ENCODE measurements at regions not wholly inside any gene's neighbourhood (a gene's known extent, or its start where the extent isn't known, plus 50 kb on each side); places are given as distances from the start of the nearest gene placed in this dataset.

DNA sequence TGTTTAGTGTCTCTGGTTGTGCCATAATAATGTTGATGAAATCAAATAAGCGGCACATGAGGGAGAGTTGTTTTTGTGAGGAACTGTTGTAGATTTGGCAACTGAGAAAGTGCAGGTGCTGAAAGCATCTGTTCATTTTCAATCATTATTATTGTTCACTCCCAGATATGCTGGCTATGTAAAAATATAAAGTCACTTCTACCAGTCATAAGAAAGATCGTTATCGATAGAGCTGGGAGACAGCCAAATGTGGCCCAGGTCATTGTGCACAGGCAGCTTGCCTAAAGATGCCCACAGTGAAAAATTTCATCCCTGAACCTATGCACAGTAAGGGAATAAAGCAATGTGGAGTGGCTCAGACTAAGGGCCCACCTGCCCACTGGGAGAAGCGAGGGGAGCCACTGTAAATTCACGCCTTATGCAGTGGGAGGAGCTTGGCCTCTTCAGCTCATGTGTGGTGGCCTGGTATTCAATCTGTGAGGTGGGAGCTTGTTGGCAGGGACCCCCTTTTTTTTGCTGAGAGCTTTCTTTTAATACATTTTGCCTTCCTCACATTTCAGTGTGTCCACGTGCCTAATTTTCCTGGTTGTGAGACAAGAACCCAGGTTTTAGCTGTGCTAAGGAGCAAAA, 1490.8 kb upstream of the TMEM132C start:
- TF ChIP-seq, protein P1, sequence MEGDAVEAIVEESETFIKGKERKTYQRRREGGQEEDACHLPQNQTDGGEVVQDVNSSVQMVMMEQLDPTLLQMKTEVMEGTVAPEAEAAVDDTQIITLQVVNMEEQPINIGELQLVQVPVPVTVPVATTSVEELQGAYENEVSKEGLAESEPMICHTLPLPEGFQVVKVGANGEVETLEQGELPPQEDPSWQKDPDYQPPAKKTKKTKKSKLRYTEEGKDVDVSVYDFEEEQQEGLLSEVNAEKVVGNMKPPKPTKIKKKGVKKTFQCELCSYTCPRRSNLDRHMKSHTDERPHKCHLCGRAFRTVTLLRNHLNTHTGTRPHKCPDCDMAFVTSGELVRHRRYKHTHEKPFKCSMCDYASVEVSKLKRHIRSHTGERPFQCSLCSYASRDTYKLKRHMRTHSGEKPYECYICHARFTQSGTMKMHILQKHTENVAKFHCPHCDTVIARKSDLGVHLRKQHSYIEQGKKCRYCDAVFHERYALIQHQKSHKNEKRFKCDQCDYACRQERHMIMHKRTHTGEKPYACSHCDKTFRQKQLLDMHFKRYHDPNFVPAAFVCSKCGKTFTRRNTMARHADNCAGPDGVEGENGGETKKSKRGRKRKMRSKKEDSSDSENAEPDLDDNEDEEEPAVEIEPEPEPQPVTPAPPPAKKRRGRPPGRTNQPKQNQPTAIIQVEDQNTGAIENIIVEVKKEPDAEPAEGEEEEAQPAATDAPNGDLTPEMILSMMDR (IDR thresholded peaks at IDR 0.05; ENCODE audit: low read depth, low read length, missing control alignments): no peak
- Histone ChIP-seq H3K36me3 (replicated peaks) (no peaks in the 10 kb centered on the region), H3K27ac (no peak overlapping the region), H3K4me3 (ENCODE audit: low read depth, low read length) (no peak overlapping the region), H3K27me3 (replicated peaks) (no peaks in the 10 kb centered on the region)
- in situ Hi-C loops (cut with HindIII; ENCODE audit: low pct_ligation_motif_present, low sequenced_read_pairs): no loop called here
- DNase-seq: no peak

DNA sequence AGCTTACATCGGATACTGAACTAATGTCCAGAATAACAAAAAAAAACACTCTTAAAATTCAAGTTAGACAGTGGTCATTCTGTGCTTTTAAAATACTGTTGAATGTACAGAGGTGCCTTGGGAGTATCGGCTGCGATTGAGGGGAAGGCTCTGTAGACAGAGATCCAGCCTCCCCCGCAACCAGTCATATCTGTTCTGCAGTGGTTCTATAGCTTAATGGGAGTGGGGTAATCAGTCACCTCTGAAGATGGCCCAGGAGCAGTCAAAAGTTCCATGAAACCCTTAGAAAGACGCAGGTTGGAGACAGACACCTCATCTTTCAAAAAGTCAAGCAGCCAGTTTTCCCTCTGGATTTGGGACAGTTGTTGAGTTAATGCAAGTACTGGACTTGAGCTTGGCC, 1486.6 kb upstream of the TMEM132C start:
- TF ChIP-seq, protein P1 (IDR thresholded peaks at IDR 0.05; ENCODE audit: low read depth, low read length, missing control alignments): no peak
- no peak overlapping the region for H3K4me3 ChIP-seq (ENCODE audit: low read depth, low read length)
- no peaks in the 10 kb centered on the region for H3K36me3 ChIP-seq (replicated peaks)
- H3K27ac ChIP-seq: no peak overlapping the region
- in situ Hi-C loops (cut with HindIII; ENCODE audit: low pct_ligation_motif_present, low sequenced_read_pairs): no loop called here
- H3K27me3 ChIP-seq (replicated peaks): no peaks in the 10 kb centered on the region
- DNase-seq: no peak

DNA sequence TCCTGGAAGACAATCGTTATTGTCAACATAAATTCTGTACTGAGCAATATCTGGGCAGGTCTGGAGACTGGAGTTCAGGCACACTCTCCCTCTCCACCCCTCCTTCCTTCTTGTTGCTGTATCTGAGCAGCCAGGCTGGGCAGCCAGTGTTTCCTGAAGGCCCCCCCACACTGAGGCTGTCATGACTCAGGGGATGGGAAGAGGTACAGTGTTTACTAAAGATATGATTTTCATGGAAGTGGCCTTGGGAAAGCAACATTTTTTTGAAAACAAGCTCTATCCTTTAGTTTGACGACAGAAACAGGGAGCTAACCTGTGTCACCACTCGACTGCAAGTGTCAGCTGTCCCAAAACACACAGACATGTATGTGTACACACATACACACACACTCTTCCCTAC, 1485.4 kb upstream of the TMEM132C start:
- Histone ChIP-seq H3K27me3 (replicated peaks) (no peaks in the 10 kb centered on the region), H3K4me3 (ENCODE audit: low read depth, low read length) (no peak overlapping the region), H3K27ac (no peak overlapping the region), H3K36me3 (replicated peaks) (no peaks in the 10 kb centered on the region)
- in situ Hi-C loops (cut with HindIII; ENCODE audit: low pct_ligation_motif_present, low sequenced_read_pairs): no loop called here
- TF ChIP-seq, protein P1 (IDR thresholded peaks at IDR 0.05; ENCODE audit: low read depth, low read length, missing control alignments): no peak
- DNase-seq: no peak

DNA sequence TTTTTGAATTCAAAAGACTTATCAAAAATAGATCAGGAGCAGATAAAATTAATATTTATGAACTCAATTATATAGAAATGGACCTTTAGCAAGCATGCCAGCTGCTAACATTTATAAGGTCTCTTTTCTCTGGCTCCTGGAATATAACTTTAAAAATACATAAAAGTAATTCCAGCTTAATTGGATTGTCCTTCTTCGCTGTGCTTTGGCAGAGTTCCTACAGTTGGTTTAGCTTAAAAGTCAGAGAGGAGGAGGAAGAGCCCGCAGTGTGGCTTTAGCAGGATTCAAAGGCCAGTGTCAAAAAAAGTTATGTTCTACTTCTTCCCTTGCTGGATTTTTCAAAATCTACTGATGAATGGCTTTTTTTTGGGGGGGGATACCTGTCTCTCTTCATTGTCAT, 1484.9 kb upstream of the TMEM132C start:
- TF ChIP-seq, protein P1 (IDR thresholded peaks at IDR 0.05; ENCODE audit: low read depth, low read length, missing control alignments): no peak
- H3K27ac ChIP-seq: no peak overlapping the region
- no peak for DNase-seq
- in situ Hi-C loops (cut with HindIII; ENCODE audit: low pct_ligation_motif_present, low sequenced_read_pairs): no loop called here
- no peaks in the 10 kb centered on the region for H3K36me3 ChIP-seq (replicated peaks)
- H3K27me3 ChIP-seq (replicated peaks): no peaks in the 10 kb centered on the region
- no peak overlapping the region for H3K4me3 ChIP-seq (ENCODE audit: low read depth, low read length)

DNA sequence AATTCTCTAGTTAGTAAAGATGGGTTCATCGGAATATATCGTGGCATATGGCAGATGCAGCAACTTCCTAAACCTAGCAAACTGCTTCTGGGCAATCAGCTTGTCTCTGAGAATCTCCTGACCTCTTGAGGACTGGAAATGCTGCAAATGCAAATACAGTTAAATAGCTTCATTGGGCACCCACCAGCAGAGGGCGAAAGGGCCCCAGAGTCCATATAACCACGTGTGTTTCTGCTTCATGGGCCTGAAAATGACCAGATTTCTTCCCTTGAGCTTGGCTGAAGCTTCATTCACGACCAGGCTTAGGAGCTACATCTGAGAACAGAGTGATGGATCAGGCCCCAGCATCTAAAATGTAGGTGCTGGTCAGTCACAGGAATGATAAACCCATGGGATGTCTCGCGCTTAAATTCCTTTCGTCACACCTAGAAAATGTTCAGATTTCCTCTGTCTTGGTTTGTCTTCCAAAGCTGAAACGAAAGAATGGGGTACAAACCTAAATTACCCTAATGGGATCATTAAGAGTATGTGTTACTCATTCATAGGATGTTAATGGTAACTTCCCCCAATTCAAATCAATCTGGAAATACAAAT, 1482.5 kb upstream of the TMEM132C start:
- H3K27me3 ChIP-seq (replicated peaks): no peaks in the 10 kb centered on the region
- TF ChIP-seq, protein P1 (IDR thresholded peaks at IDR 0.05; ENCODE audit: low read depth, low read length, missing control alignments): peak; percentile 35
- peak; percentile 24 for DNase-seq
- no peaks in the 10 kb centered on the region for H3K36me3 ChIP-seq (replicated peaks)
- in situ Hi-C loops (cut with HindIII; ENCODE audit: low pct_ligation_motif_present, low sequenced_read_pairs): no loop called here
- H3K27ac ChIP-seq: no peak overlapping the region
- H3K4me3 ChIP-seq (ENCODE audit: low read depth, low read length): no peak overlapping the region

DNA sequence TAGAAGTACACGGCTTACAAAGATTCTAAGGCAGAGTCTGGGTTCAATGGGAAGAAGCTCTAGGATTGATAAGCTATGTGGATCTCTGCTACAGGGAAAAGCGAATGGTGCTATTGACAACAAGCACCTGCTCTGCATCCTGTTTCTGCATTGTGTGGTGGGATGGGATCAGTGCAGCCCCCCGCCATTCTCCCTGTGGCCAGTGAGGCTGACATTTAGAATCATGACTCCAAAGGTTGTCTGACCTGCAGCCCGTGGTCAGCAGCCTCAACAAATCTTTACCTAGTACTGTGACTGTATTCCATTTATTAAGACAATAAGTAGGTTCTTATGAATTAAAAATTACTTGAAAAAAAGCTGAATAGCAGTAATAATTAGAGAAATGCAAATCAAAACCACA, 1477.0 kb upstream of the TMEM132C start:
- no peak for DNase-seq
- no peak overlapping the region for H3K4me3 ChIP-seq (ENCODE audit: low read depth, low read length)
- TF ChIP-seq, protein P1 (IDR thresholded peaks at IDR 0.05; ENCODE audit: low read depth, low read length, missing control alignments): no peak
- in situ Hi-C loops (cut with HindIII; ENCODE audit: low pct_ligation_motif_present, low sequenced_read_pairs): no loop called here
- H3K27me3 ChIP-seq (replicated peaks): no peaks in the 10 kb centered on the region
- H3K27ac ChIP-seq: no peak overlapping the region
- no peaks in the 10 kb centered on the region for H3K36me3 ChIP-seq (replicated peaks)
